Choroid plexus epithelial cell (primary cell): ENCODE measurements at regions not wholly inside any gene's neighbourhood (a gene's known extent, or its start where the extent isn't known, plus 50 kb on each side); places are given as distances from the start of the nearest gene placed in this dataset.

Experiments used
- DNase-seq: peaks from one replicate; pipeline ENCODE4 v3.0.0-alpha.2; 2010; ENCODE audit warnings: low read depth
- H3K4me3 ChIP-seq: 2 replicates; pipeline ENCODE4 v1.5.1; 2011; ENCODE audit warnings: low read depth, mild to moderate bottlenecking, control low read depth, low read length, moderate library complexity
- TF ChIP-seq, protein P1 (sequence below): conservative IDR thresholded peaks from 2 replicates; pipeline ENCODE4 v1.5.1; 2011; ENCODE audit warnings: low read depth, mild to moderate bottlenecking, control low read depth, inconsistent platforms, low read length, moderate library complexity

DNA sequence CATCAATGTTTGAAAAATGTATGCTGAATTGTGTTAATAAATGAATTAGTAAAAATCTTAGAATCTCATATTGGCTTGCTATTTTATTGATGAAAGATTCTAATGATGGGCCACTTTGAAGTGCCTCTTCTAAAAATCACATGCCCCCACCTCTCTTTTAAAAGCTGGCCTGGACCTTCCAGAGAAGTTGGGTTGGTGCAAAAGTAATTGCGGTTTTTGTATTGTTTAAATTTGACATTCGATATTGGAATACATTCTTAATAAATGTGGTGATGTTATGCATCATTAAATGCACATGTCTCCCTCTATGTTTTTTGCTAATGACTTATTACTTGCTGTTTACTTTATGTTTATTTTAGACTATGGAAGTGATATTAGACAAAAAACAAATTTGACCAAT lies 314.6 kb upstream of the C16orf82 start:
- TF ChIP-seq, protein P1, sequence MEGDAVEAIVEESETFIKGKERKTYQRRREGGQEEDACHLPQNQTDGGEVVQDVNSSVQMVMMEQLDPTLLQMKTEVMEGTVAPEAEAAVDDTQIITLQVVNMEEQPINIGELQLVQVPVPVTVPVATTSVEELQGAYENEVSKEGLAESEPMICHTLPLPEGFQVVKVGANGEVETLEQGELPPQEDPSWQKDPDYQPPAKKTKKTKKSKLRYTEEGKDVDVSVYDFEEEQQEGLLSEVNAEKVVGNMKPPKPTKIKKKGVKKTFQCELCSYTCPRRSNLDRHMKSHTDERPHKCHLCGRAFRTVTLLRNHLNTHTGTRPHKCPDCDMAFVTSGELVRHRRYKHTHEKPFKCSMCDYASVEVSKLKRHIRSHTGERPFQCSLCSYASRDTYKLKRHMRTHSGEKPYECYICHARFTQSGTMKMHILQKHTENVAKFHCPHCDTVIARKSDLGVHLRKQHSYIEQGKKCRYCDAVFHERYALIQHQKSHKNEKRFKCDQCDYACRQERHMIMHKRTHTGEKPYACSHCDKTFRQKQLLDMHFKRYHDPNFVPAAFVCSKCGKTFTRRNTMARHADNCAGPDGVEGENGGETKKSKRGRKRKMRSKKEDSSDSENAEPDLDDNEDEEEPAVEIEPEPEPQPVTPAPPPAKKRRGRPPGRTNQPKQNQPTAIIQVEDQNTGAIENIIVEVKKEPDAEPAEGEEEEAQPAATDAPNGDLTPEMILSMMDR = no peak
- no peak for DNase-seq
- H3K4me3 ChIP-seq = no peak overlapping the region

DNA sequence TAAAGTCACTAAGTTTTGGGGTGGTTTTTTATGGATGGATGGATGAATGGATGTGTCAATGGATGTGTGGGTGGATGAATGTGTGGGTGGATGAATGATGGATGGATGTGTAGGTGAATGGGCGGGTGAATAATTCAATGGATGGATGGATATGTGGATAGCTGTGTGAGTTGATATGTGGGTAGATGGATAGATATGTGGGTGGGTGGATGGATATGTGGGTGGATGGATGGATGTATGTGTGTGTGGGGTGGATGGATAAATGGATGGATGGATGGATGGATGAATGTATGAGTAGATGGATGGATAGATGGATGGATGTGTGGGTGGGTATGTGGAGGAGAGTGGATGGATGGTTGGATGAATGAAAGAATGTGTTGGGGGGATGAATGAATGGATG lies 310.1 kb upstream of the C16orf82 start:
- no peak for DNase-seq
- no peak overlapping the region for H3K4me3 ChIP-seq
- TF ChIP-seq, protein P1 = no peak

- TF ChIP-seq, protein P1 = no peak
- no peak for DNase-seq
- H3K4me3 ChIP-seq = no peak overlapping the region
Observed at GRCh38 chr16:26762594-26762993, 304.1 kb upstream of the C16orf82 start.

DNA sequence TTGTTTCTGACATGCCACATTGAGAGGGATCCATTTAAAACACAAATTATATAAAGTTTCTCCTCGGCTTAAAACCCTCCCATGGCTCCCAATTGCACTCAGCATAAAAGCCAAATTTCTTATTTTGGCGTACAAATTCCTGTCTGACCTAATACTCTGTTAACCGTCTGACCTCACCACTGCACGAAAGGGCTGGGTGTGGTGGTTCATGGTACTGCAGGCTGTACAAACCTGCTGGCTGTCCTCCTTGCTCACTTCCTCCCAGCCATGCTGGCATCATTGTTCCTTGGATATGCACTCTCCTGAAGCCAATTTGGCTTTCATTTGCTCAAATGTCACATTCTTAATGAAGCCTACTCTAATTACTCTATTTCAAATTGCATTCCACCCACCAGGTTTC lies 301.6 kb upstream of the C16orf82 start:
- no peak overlapping the region for H3K4me3 ChIP-seq
- peak; percentile 10 for DNase-seq
- TF ChIP-seq, protein P1 = peak; percentile 50

DNA sequence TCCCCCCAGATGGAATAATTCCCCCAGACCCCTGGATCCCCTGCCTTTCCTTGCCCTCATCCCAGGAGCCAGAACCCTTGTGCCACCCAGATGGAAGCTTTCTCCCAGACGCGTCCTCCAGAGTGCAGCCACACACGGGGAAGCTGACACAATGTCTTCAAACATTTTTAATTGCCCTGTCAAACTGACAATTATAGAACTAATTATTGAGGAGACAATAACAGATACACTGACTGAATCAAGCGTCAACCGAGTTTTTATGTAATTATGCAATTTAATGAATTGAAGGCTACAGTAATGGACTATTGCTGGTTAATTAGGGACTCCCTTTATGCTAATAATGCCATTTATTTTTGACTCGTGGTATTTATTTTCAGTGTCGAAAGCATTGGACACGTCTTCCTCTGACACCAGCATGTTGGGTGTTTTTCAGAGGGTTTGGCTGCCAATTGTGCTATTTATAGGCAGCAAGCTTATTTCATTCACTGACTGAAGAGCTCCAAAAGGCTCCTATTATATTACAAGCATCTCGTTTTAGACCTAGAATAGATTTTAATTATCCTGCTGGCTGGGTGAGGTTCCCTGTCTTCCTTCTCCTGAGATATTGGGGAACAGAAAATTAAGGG lies 298.2 kb upstream of the C16orf82 start:
- no peak overlapping the region for H3K4me3 ChIP-seq
- no peak for DNase-seq
- TF ChIP-seq, protein P1 = no peak

GRCh38 chr16:26770547-26770946 lies 296.2 kb upstream of the C16orf82 start:
- TF ChIP-seq, protein P1 = no peak
- H3K4me3 ChIP-seq = no peak overlapping the region
- no peak for DNase-seq

DNA sequence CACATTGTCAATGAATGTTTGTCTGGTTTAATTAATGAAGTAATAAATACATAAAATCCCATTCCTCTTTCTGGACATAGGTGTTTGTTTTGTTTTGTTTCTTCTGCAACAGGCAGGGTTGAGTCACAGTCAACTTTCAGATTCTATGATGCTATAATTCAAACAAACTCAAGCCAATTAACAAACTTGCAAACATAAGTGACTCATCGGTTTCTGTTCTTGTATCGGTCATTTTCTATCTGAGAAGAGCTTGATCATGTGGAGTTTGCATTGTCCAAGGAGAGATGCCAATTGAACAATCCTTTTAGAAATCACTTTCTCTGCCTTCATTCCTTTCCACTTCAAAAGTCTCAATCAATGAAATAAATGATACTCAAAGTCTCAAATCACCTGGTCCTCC lies 294.2 kb upstream of the C16orf82 start:
- no peak for DNase-seq
- TF ChIP-seq, protein P1 = no peak
- no peak overlapping the region for H3K4me3 ChIP-seq
